GM18951 (cell line): ENCODE measurements at regions not wholly inside any gene's neighbourhood (a gene's known extent, or its start where the extent isn't known, plus 50 kb on each side); places are given as distances from the start of the nearest gene placed in this dataset.
"Not testable (repeated sequence)": the region's sequence is repeated elsewhere in the genome, so short reads cannot be mapped to it uniquely, and the experiment has no call there.

Experiments
- POLR2A ChIP-seq: IDR thresholded peaks from 4 replicates; pipeline ENCODE4 v1.6.1; 2011; ENCODE audit warnings: mild to moderate bottlenecking; ENCODE audit not compliant: insufficient read length, insufficient read depth; ENCODE audit errors: extremely low read depth
- in situ Hi-C: fragments of 300-500 bp; cut with MboI; formaldehyde crosslinking; loops from one replicate; pipeline ENCODE4 v1.12.0; 2022; ENCODE audit warnings: low sequenced_read_pairs, mixed read lengths, inconsistent platforms; ENCODE audit not compliant: unreplicated experiment

- no peak for TF ChIP-seq POLR2A
- in situ Hi-C loops, result no loop called here
Observed at GRCh38 chr21:28877318-28877884, 115.3 kb downstream of the LTN1 start.

DNA sequence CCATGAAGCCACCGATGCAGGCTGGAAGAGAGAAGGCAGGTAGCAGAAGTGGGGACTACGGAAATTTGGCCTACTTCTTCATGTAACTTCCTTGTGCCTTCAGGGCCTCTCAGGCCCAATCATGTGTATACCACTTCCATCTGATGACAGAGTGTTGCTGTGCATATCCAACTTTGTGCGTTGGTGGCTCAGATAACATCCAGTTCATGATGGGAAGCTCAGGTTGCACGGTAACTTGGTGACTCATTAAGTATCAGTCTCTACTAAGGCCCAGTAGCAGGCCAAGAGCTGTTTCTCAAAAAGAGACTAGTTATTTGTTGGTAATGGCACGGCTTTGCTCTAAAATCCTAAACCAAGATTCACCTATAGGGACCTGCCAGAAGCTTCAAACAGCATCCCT, 117.6 kb downstream of the LTN1 start:
- TF ChIP-seq POLR2A, result no peak
- in situ Hi-C loops, result no loop called here

- no peak for TF ChIP-seq POLR2A
- in situ Hi-C loops, result no loop called here
Observed at GRCh38 chr21:28872218-28872617, 120.5 kb downstream of the LTN1 start.

DNA sequence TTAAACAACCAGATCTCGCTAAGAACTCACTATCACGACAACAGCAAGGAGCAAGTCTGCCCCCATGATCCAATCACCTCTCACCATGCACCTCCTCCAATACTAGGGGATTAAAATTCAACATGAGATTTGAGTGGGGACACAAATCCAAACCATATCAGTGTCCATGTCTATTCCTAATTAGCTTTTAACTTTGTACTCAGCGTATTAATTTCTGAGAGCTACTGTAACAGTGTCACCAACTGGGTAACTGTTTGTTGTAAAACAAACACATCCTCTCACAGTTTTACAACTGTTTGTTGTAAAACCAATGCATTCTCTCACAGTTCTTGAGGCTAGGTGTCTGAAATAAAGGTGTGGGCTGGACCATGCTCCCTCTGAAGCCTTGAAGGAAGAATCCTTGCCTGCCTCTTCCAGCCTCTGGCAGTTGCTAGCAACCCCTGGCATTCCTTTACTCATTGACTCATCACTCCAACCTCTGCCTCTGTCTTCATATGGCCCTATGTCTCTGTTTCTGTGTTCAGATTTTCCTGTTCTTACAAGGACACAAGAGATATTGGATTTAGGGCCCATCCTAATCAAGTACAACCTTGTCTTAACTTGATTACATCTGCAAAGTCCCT, 121.2 kb downstream of the LTN1 start:
- no peak for TF ChIP-seq POLR2A
- in situ Hi-C loops, result no loop called here

GRCh38 chr21:28867401-28867800, 125.3 kb downstream of the LTN1 start:
- in situ Hi-C loops, result no loop called here
- TF ChIP-seq POLR2A, result no peak

GRCh38 chr21:28865488-28866186, 127.0 kb downstream of the LTN1 start:
- in situ Hi-C loops, result no loop called here
- TF ChIP-seq POLR2A, result no peak

DNA sequence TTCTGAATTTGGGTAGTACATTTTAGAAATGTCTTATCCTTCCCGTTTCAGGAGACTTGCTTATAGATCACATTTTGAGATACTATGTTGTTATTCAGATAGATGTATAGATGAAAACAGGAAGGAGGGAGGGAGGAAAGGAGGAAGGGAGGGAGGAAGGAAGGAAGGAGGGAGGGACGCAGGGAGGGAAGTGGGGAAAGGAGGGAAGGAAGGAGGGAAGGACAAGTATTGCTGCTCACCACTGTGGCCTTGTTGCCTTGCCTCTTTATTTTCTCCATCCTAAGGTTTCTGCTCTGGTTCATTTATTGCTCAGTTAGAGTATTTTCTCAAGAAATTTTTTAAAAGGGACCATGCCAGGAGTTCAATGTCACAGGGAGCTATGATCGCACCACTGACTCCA, 134.3 kb downstream of the LTN1 start:
- no peak for TF ChIP-seq POLR2A
- in situ Hi-C loops, result no loop called here

GRCh38 chr21:28857752-28858151, 134.9 kb downstream of the LTN1 start:
- TF ChIP-seq POLR2A, result no peak
- in situ Hi-C loops, result no loop called here

DNA sequence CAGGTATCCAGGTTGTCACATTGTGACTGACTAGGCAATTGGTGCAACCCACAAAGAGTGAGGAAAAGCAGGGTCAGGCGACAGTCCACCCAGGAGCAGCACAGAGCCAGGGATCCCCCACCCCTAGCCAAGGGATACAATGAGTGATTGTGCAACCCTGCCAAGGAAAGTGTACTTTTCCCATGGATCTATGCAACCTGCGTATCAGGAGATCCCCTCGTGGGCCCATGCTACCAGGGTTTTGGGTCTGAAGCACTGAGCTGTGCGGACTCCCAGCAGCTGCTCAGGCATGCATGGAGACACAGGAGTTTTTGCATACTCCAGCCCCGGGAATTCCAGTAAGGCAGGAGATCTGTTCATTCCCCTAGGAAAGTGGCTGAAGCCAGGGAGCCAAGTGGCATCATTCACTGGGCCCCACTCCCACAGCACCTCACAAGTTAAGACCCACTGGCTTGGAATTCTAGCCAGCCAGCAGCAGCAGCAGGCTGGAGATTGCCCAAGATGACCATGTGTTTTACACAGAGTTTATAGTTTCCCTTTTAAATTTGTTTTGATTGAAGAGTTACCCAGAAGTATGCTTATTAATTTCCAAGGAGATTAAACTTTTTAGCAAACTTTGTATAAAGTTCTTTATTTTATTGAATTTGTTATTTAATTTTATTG, 136.0 kb downstream of the LTN1 start:
- no peak for TF ChIP-seq POLR2A
- in situ Hi-C loops, result no loop called here

DNA sequence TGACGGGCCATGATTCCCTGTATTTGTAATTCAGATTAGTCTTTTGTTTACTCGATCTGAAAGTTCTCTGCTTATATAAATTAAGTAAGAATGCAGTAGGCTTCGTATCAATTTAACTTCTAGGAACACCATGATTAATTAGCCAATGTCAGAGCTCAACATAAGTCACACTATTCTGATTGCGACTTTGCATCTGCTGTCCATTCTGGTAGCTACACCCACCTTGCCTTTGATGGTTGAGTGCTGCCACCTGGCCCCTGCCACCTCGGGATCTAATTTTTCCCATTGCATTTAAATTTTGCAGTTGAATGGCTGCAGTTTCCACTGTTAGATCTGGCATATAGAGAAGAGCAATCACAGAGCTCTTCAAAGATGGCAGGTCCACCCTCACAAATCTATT, 140.0 kb downstream of the LTN1 start:
- no peak for TF ChIP-seq POLR2A
- in situ Hi-C loops, result no loop called here

- in situ Hi-C loops, result no loop called here
- no peak for TF ChIP-seq POLR2A
Observed at GRCh38 chr21:28851645-28852044, 141.0 kb downstream of the LTN1 start.

DNA sequence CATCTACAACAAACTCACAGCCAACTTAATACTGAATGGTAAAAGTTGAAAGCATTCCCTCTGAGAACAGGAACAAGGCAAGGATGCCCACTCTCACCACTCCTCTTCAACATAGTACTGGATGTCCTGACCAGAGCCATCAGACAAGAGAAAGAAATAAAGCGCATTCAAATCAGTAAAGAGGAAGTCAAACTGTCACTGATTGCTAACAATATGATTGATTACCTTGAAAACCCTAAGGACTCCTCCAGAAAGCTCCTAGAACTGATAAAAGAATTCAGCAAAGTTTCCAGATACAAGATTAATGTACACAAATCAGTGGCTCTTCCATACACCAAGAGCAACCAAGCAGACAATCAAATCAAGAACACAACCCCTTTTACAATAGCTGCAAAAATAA, 153.4 kb downstream of the LTN1 start:
- in situ Hi-C loops, result not testable (repeated sequence)

DNA sequence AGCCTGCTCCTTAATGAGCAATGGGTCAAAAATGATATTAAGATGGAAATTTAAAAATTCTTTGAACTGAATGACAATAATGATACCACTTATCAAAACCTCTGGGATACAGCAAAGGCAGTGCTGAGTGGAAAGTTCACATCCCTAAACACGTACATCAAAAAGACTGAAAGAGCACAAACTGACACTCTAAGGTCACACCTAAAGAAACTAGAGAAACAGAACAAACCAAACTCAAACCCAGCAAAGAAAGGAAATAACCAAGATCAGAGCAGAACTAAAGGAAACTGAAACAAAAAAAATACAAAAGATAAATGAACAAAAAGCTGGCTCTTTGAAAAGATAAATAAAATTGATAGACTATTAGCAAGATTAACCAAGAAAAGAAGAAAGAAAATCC, 155.3 kb downstream of the LTN1 start:
- in situ Hi-C loops, result not testable (repeated sequence)

DNA sequence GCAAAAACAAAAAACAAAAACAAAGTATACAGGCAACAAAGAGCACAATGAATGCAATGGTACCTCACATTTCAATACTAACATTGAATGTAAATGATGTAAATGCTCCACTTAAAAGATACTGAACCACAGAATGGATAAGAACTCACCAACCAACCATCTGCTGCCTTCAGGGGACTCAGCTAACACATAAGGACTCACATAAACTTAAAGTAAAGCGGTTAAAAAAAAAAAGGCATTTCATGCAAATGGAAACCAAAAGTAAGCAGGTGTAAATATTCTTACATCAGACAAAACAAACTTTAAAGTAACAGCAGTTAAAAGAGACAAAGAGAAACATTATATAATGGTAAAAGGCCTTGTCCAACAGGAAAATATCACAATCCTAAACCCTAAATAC, 156.1 kb downstream of the LTN1 start:
- in situ Hi-C loops, result not testable (repeated sequence)
